ENCODE measurements at regions not wholly inside any gene's neighbourhood (a gene's known extent, or its start where the extent isn't known, plus 50 kb on each side); places are given as distances from the start of the nearest gene placed in this dataset.

DNA sequence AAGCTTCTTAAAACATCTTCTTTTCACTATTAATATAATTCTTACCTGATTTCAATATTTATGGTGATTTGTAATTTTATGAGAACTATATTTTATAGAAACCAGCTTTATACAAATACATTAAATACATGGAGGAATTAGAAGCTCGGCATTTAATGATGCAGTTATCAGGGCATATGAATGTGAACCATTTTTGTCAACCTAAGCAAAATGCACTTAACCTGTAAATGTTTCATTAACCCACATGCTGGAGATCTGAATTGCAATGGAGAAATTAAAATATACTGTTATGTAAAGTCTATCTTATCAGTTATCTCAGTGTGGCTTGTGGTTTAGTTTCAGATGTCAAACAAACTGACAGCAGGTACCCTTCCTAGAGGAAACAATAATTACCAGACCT lies 63.2 kb upstream of the CDH12 start:
- Histone ChIP-seq H3K4me1 (ENCODE audit: insufficient read depth, insufficient read length) (no peaks in the 10 kb centered on the region), H3K4me3 (ENCODE audit: insufficient read length, low read depth) (no peak overlapping the region), H3K36me3 (ENCODE audit: insufficient read depth, insufficient read length, low read length) (no peaks in the 10 kb centered on the region), H3K9ac (ENCODE audit: insufficient read length, low read depth) (no peak overlapping the region), H3K27me3 (ENCODE audit: insufficient read depth, insufficient read length) (no peaks in the 10 kb centered on the region), H3K9me3 (ENCODE audit: insufficient read depth, low read length) (no peaks in the 10 kb centered on the region)
- TF ChIP-seq SUZ12 (IDR thresholded peaks at IDR 0.05; ENCODE audit: extremely low read depth, insufficient read depth, insufficient read length): no peak
- TF ChIP-seq ZNF274 (IDR thresholded peaks at IDR 0.05; ENCODE audit: low read depth, low read length): no peak
- no peak for TF ChIP-seq YY1 (IDR thresholded peaks at IDR 0.05; ENCODE audit: insufficient read depth, insufficient read length)
- DNase-seq (ENCODE audit: low read depth, low spot score): no peak

DNA sequence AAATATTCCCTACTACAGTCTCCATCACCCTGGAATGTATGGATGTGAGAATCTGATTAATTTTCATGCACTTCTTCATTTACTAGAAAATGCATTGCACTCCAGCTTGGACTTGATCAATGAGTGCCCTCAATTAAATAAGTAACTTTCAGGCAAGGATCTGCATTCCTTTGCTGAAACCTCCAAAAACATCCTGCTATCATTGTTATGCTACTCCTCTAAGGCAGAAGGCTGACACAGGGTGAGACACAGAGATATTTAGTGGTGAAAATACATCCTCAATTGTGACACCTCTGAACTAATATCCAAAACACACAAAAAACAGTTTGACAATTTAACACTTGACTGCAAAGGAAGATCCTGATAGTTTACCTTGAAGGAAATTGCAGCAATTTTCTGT lies 57.9 kb upstream of the CDH12 start:
- H3K9me3 ChIP-seq (ENCODE audit: insufficient read depth, low read length): no peaks in the 10 kb centered on the region
- no peaks in the 10 kb centered on the region for H3K4me1 ChIP-seq (ENCODE audit: insufficient read depth, insufficient read length)
- no peak for TF ChIP-seq YY1 (IDR thresholded peaks at IDR 0.05; ENCODE audit: insufficient read depth, insufficient read length)
- no peak for TF ChIP-seq ZNF274 (IDR thresholded peaks at IDR 0.05; ENCODE audit: low read depth, low read length)
- no peak overlapping the region for H3K9ac ChIP-seq (ENCODE audit: insufficient read length, low read depth)
- no peaks in the 10 kb centered on the region for H3K27me3 ChIP-seq (ENCODE audit: insufficient read depth, insufficient read length)
- DNase-seq (ENCODE audit: low read depth, low spot score): no peak
- no peak overlapping the region for H3K4me3 ChIP-seq (ENCODE audit: insufficient read length, low read depth)
- no peaks in the 10 kb centered on the region for H3K36me3 ChIP-seq (ENCODE audit: insufficient read depth, insufficient read length, low read length)

DNA sequence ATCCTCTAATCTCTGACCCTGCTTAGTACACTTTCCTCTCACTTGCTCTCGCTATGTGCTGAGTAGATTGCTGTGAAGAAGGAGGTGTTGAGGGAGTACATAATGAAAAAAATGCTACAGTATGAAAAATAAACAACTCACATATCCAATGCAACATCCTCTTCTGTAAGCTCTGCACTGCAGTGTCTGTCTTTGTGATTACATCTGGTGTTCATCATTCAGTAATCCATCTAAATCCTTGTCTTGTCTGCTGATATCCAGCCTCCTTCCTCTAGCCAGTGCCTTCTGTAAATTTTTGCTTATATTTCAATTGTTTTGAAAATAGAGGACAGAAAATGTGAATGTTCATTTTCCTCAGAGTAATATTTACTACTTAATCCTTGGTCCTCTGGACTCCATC lies 57.4 kb upstream of the CDH12 start:
- Histone ChIP-seq H3K9ac (ENCODE audit: insufficient read length, low read depth) (no peak overlapping the region), H3K27me3 (ENCODE audit: insufficient read depth, insufficient read length) (no peaks in the 10 kb centered on the region), H3K9me3 (ENCODE audit: insufficient read depth, low read length) (no peaks in the 10 kb centered on the region), H3K4me1 (ENCODE audit: insufficient read depth, insufficient read length) (no peaks in the 10 kb centered on the region), H3K36me3 (ENCODE audit: insufficient read depth, insufficient read length, low read length) (no peaks in the 10 kb centered on the region), H3K4me3 (ENCODE audit: insufficient read length, low read depth) (no peak overlapping the region)
- DNase-seq (ENCODE audit: low read depth, low spot score): no peak
- no peak for TF ChIP-seq SUZ12 (IDR thresholded peaks at IDR 0.05; ENCODE audit: extremely low read depth, insufficient read depth, insufficient read length)
- TF ChIP-seq ZNF274 (IDR thresholded peaks at IDR 0.05; ENCODE audit: low read depth, low read length): no peak
- no peak for TF ChIP-seq YY1 (IDR thresholded peaks at IDR 0.05; ENCODE audit: insufficient read depth, insufficient read length)

DNA sequence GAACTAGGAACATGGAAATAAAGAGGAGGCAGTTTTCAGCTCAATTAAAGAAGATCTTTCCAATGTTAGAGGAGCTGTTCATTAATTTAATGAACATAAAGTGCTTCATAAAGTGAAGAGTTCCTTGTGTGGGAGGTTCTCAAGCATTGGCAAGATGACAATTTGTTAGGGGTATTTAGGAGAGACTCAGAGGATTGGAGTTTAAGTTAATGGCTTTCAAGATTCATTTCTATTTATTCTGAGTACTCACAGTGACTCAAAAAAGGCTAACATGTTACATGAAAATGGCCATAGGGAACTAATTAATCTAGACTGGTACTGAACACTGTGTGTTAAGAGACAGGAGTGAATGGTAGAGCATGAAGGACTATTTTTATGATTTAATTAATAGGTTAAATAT lies 55.4 kb upstream of the CDH12 start:
- Histone ChIP-seq H3K36me3 (ENCODE audit: insufficient read depth, insufficient read length, low read length) (no peaks in the 10 kb centered on the region), H3K4me3 (ENCODE audit: insufficient read length, low read depth) (no peak overlapping the region), H3K9me3 (ENCODE audit: insufficient read depth, low read length) (no peaks in the 10 kb centered on the region), H3K27me3 (ENCODE audit: insufficient read depth, insufficient read length) (no peaks in the 10 kb centered on the region), H3K4me1 (ENCODE audit: insufficient read depth, insufficient read length) (no peaks in the 10 kb centered on the region), H3K9ac (ENCODE audit: insufficient read length, low read depth) (no peak overlapping the region)
- no peak for DNase-seq (ENCODE audit: low read depth, low spot score)
- no peak for TF ChIP-seq SUZ12 (IDR thresholded peaks at IDR 0.05; ENCODE audit: extremely low read depth, insufficient read depth, insufficient read length)
- TF ChIP-seq YY1 (IDR thresholded peaks at IDR 0.05; ENCODE audit: insufficient read depth, insufficient read length): no peak
- no peak for TF ChIP-seq ZNF274 (IDR thresholded peaks at IDR 0.05; ENCODE audit: low read depth, low read length)

DNA sequence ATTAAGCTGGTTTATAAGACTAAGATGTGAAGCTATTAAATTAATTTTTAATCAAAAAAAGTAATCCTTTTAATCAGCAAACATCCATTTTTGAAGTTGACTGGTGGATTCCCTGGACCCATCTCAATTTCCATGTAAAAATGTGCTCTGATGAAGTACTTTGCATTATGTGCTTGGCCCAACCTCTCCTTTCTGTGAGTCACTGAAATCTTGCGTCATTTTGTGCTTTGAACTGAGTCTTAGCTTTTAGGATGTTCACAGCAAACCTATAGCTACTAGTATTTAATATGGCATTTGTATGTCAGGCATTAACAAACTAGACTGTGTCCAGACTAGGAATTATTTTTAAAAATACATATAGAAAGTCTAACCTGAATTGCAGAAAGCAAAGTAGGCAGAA lies 55.0 kb upstream of the CDH12 start:
- Histone ChIP-seq H3K4me3 (ENCODE audit: insufficient read length, low read depth) (no peak overlapping the region), H3K4me1 (ENCODE audit: insufficient read depth, insufficient read length) (no peaks in the 10 kb centered on the region), H3K36me3 (ENCODE audit: insufficient read depth, insufficient read length, low read length) (no peaks in the 10 kb centered on the region), H3K27me3 (ENCODE audit: insufficient read depth, insufficient read length) (no peaks in the 10 kb centered on the region), H3K9ac (ENCODE audit: insufficient read length, low read depth) (no peak overlapping the region), H3K9me3 (ENCODE audit: insufficient read depth, low read length) (no peaks in the 10 kb centered on the region)
- TF ChIP-seq YY1 (IDR thresholded peaks at IDR 0.05; ENCODE audit: insufficient read depth, insufficient read length) (no peak), ZNF274 (IDR thresholded peaks at IDR 0.05; ENCODE audit: low read depth, low read length) (no peak), SUZ12 (IDR thresholded peaks at IDR 0.05; ENCODE audit: extremely low read depth, insufficient read depth, insufficient read length) (no peak)
- DNase-seq (ENCODE audit: low read depth, low spot score): no peak

All from NT2/D1 (cell line).